Kidney epithelial cell (primary cell): ENCODE measurements at regions not wholly inside any gene's neighbourhood (a gene's known extent, or its start where the extent isn't known, plus 50 kb on each side); places are given as distances from the start of the nearest gene placed in this dataset.

ENCODE experiments used
- DNase-seq: peaks from one replicate; pipeline ENCODE4 v3.0.0-alpha.2; 2010; ENCODE audit warnings: low read depth
- H3K27me3 ChIP-seq: 2 replicates; pipeline ENCODE4 v1.6.0; 2011; ENCODE audit warnings: low read length; ENCODE audit not compliant: control insufficient read depth, insufficient read depth
- H3K36me3 ChIP-seq: 2 replicates; pipeline ENCODE4 v1.5.1; 2011; ENCODE audit warnings: low read length; ENCODE audit not compliant: control insufficient read depth, insufficient read depth
- H3K4me3 ChIP-seq: 2 replicates; pipeline ENCODE4 v1.5.1; 2011; ENCODE audit warnings: low read depth, mild to moderate bottlenecking, control low read depth, low read length
- CTCF ChIP-seq: IDR thresholded peaks from 2 replicates; pipeline ENCODE4 v1.5.1; 2011; ENCODE audit warnings: mild to moderate bottlenecking, moderate library complexity, low read length, control low read depth, inconsistent platforms; ENCODE audit not compliant: insufficient read depth, poor library complexity, severe bottlenecking

GRCh38 chr1:61531716-61532115, 193.2 kb downstream of the TM2D1 start:
- no peak for TF ChIP-seq CTCF
- no peak for DNase-seq
- no peaks in the 10 kb centered on the region for H3K36me3 ChIP-seq

GRCh38 chr1:61523893-61524605, 200.9 kb downstream of the TM2D1 start:
- no peak for DNase-seq
- no peaks in the 10 kb centered on the region for H3K27me3 ChIP-seq
- TF ChIP-seq CTCF = no peak
- no peaks in the 10 kb centered on the region for H3K36me3 ChIP-seq
- H3K4me3 ChIP-seq = no peak overlapping the region

More at GRCh38 chr1:61531716-61532115, 193.2 kb downstream of the TM2D1 start:
- no peak overlapping the region for H3K4me3 ChIP-seq
- no peaks in the 10 kb centered on the region for H3K27me3 ChIP-seq

- Histone ChIP-seq H3K4me3 (no peak overlapping the region), H3K27me3 (no peaks in the 10 kb centered on the region), H3K36me3 (no peaks in the 10 kb centered on the region)
- DNase-seq = no peak
- no peak for TF ChIP-seq CTCF
These were observed 201.7 kb downstream of the TM2D1 start for GRCh38 chr1:61523229-61523628.

- no peaks in the 10 kb centered on the region for H3K27me3 ChIP-seq
- DNase-seq = no peak
- no peak overlapping the region for H3K4me3 ChIP-seq
- H3K36me3 ChIP-seq = no peaks in the 10 kb centered on the region
- no peak for TF ChIP-seq CTCF
These were observed 204.5 kb downstream of the TM2D1 start for GRCh38 chr1:61520401-61520800.

- no peak for DNase-seq
- H3K36me3 ChIP-seq = no peaks in the 10 kb centered on the region
- TF ChIP-seq CTCF = no peak
- H3K27me3 ChIP-seq = no peaks in the 10 kb centered on the region
- H3K4me3 ChIP-seq = no peak overlapping the region
These were observed 205.3 kb downstream of the TM2D1 start for GRCh38 chr1:61519631-61520030.
